HT-29 (cell line): ENCODE measurements at regions not wholly inside any gene's neighbourhood (a gene's known extent, or its start where the extent isn't known, plus 50 kb on each side); places are given as distances from the start of the nearest gene placed in this dataset.
A peak's percentile ranks its signal among the peaks of the same experiment; 100 is the strongest.

Source experiments
- DNase-seq: peaks from one replicate; pipeline ENCODE4 v3.0.0-alpha.2; 2015; ENCODE audit warnings: low spot score

- DNase-seq, result no peak
Measured at GRCh38 chr5:164809821-164810220, 1304.4 kb downstream of the MAT2B start.

GRCh38 chr5:164818445-164818844, 1313.0 kb downstream of the MAT2B start:
- no peak for DNase-seq

DNA sequence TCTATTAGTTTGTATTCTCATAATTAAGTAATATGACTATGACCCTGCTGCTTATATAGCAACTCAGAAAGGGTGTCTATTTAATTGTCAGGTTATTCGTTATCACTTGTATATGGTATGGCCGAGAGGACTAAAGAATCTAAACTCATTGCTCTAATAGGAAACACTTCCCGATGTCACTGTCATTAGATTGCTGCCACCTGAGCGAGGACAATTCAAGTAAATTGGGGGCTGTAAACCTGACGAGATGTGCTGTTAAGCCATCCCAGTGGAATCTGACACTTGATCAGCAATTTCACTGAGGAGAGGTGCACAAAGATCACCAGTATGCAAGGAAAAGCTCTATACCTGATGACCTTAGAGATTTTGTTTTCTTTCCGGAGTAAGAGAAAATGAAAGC, 1319.3 kb downstream of the MAT2B start:
- DNase-seq, result no peak

- no peak for DNase-seq
Measured at GRCh38 chr5:164832516-164832915, 1327.1 kb downstream of the MAT2B start.

GRCh38 chr5:164844348-164844747, 1338.9 kb downstream of the MAT2B start:
- DNase-seq, result no peak

- DNase-seq, result no peak
Measured at GRCh38 chr5:164860896-164861295, 1355.5 kb downstream of the MAT2B start.

GRCh38 chr5:164861610-164862009, 1356.2 kb downstream of the MAT2B start:
- no peak for DNase-seq

DNA sequence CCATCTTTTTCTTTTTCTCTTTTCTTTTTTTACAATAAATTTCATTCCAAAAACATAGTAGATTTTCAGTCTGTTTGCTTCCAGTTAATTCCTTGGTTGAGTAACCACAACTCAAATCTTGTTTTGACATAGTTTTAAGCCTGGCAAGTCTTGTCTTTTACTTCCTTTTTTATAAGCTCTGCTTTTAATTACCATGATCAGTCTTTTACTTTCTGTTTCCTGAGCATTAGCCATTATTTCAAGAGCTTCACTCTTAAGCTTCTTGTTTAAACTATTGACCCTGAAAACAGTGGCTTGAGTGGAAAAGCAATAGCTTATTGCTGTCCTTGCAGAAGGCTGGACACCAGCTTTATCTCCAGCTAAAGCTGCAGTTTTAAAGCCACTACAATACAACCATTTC, 1363.3 kb downstream of the MAT2B start:
- no peak for DNase-seq

DNA sequence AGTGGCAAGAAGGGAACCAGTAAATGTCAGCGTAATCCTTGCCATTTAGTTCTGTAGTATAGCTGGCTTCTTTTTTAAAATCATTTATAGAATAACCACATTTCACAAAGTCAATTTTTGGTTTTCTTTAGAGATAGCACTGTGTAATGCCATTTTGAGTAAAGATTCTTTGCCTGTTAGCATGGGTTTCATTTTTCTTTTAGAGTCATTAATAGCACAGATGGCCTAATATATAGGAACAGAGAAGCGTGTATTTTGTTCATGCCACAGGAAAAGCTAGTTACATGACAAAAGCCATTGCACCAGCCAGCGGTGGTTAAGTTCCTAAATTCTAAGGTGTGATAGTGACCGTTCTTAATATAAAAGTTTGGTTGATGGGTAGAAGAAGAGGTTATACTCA, 1363.9 kb downstream of the MAT2B start:
- DNase-seq, result no peak

DNA sequence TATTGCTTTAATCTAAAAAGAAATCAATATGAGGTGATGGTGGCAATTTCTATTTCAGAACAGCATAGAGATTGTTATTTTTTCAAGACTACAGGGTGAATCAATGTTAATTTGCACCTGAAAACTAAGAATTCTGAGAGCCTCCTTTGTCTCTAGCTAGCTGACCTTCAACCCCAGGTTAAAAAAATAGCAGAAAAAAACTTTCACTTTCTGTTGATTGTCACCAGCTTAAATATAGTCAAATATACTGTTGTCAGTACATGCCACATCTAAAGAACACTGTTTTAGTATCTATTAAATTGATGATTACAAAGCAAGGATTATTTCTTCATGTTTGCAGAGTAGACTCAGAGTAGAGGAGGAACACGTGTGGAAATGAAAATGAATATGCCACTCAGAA, 1371.4 kb downstream of the MAT2B start:
- no peak for DNase-seq

DNA sequence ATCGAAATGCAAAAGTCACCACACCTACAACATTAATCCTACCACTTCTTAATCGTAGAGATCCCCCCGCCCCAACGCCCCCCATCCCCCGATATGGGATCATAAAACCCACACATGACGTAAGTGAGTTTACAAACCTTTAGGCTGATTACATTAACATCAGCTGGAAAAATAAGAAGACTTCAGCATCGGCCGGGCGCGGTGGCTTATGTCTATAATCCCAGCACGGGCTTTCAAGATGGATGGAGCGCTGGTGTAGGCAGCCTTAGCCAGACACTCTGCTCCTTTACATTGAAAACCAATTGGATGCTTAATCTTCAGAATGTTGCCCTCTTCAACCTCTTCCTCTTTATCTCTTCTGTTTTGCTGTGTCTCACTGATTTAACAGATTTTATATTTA, 1376.0 kb downstream of the MAT2B start:
- DNase-seq, result no peak

- DNase-seq, result no peak
Measured at GRCh38 chr5:164885179-164885578, 1379.8 kb downstream of the MAT2B start.

GRCh38 chr5:164893071-164893470, 1387.7 kb downstream of the MAT2B start:
- no peak for DNase-seq

DNA sequence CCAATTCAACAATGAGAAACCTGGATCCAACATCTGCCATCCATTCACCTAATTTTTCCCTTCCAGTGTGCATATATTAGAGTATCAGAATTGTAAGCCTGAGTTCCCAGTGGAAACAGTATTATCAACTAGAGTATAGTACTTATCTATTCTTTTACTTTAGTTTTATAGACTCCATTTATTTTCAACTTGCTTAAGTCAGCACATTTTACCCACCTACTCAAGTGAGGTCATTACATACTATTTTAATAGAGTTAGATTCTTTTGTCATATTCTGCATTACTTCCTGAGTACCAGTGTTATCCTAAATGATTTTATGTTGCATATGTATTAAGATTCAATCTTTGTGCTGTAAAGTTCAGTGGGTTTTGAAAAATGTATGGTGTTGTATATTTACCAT, 1393.3 kb downstream of the MAT2B start:
- no peak for DNase-seq

GRCh38 chr5:164909673-164910072, 1404.3 kb downstream of the MAT2B start:
- no peak for DNase-seq

DNA sequence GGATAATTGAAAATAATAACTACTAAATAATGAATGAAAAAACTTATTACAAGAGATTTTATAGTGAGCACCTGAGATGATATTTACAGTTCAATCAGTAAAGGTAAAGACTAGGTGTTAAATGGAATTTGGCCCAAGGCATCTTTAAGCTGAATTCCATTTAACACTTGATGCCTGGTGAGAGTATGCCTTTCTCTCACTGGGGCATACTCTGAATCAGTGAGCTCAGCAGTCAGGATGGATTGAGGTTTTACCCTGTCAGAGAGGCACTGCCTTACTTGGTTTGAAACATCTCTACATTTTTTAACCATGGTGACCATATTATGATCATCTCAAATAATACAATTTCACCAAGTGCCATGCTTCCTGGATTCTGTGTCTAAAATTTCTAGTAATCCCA, 1416.3 kb downstream of the MAT2B start:
- DNase-seq, result no peak

GRCh38 chr5:164934039-164934438, 1428.6 kb downstream of the MAT2B start:
- peak; percentile 22 for DNase-seq

DNA sequence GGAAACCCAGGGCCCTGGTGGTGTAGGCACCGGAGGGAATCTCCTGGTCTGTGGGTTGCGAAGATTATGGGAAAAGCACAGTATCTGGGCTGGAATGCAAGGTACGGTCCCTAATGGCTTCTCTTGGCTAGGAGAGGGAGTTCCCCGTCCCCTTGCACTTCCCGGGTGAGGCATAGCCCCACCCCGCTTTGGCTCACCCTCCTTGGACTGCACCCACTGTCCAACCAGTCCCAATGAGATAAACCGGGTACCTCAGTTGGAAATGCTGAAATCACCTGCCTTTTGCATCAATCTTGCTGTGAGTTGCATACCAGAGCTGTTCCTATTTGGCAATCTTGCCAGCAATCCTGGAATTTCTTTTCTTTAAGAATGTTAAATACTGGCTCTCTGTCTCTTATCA, 1429.1 kb downstream of the MAT2B start:
- no peak for DNase-seq

- no peak for DNase-seq
Measured at GRCh38 chr5:164941132-164941531, 1435.7 kb downstream of the MAT2B start.

DNA sequence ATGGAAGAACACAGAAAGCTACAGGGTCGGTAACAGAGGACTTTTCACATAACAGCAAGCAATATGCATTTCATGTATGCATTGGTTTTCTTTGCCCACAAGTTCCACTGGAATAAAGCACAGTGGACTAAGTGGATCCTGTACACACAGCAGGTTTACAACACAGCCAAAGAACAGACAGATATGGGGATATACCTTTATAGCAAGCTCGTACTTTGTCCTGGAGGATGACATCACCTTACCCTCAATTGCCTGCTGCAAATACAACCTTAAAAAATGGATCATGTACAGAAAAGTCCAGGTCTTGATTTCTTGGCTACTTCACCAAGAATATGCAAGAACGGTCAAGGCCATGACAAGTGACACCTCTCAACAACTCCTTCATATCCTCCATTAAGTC, 1445.5 kb downstream of the MAT2B start:
- no peak for DNase-seq

DNA sequence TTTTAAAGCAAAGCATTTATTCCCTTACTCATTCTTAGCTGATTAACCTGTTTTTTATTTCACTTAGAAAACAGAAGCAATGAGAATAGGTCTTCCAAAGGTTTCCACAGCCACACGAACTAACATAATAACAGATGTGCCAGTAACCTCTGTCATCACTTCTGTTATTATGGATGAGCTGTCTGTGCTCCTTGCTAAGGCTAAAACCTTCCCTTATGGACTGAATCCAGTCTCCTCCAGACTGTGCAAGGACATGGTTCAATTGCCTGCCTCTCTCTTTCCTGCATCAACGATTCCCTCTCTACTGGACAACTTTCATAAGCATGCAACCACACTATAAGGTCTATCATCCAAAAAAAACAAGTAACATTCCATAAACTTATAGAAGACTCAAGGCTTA, 1446.2 kb downstream of the MAT2B start:
- DNase-seq, result no peak

GRCh38 chr5:164958688-164959087, 1453.3 kb downstream of the MAT2B start:
- DNase-seq, result peak; percentile 22

DNA sequence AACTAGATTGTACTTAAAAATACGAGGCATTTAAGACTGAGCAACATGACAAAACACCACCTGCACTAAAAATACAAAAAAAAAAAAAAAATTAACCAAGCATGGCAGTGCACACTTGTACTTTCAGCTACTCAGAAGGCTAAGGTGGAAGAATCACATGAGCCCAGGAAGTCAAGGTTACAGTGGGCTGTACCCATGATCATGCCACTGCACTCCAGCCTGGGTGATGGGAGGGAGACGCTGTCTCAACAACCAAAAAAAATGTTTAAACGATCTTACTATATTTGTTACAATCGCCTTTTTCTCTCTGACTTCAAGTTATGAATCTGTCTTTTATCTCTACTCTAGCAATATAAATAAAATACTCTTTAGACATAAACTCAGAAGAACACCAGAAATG, 1454.3 kb downstream of the MAT2B start:
- DNase-seq, result no peak

DNA sequence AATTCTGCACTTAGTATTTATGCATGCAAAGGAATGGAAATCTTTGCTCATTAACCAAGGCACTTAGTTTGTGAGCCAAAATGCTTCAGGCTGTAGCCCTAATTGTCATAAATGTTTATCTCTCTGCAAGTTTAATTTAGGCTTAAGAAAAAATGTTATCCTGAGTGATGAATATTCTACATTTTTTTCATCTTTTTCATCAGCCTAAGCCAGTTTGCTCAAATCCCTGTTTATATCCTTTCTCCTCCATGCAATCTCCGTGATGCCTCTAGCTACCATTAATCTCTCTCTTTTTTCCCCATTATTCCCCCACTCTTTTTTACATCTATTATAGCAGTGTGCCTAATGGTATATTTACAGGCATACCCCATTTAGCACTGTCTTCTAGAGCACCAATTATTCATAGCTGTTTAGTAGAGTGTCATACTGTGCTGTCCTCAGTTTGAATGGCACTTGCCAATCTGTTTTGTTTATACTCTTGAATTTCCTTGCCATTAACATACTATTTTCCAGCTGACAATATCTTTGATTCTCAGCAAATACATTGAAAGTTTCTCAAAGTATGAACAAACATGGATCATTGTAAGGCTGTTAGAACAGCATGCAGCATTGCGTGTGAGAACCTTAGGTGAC, 1457.0 kb downstream of the MAT2B start:
- DNase-seq, result no peak
